Cardiac muscle cell (in vitro differentiated cells and primary cell): ENCODE measurements at regions not wholly inside any gene's neighbourhood (a gene's known extent, or its start where the extent isn't known, plus 50 kb on each side); places are given as distances from the start of the nearest gene placed in this dataset.

Experiments
- DNase-seq, 2 donors: peaks; one replicate each; pipeline versions ENCODE4 v3.0.0 to v3.0.0-alpha.2; 2010 to 2017; ENCODE audit warnings: low read depth in 1 of 2, low spot score in 1 of 2
- H3K27ac ChIP-seq: fragments of 200-600 bp; sonication (generic); 2 replicates; pipeline ENCODE4 v1.5.1; 2016
- H3K27me3 ChIP-seq: fragments of 200-600 bp; sonication (generic); 2 replicates; pipeline ENCODE4 v1.6.0; 2016; ENCODE audit warnings: control low read depth
- H3K36me3 ChIP-seq: fragments of 200-600 bp; sonication (generic); 2 replicates; pipeline ENCODE4 v1.5.1; 2016; ENCODE audit warnings: control low read depth
- H3K4me1 ChIP-seq: fragments of 200-600 bp; sonication (generic); 2 replicates; pipeline ENCODE4 v1.8.1; 2017; ENCODE audit warnings: low read depth, mild to moderate bottlenecking, mixed run types
- H3K4me3 ChIP-seq: fragments of 200-600 bp; sonication (generic); 2 replicates; pipeline ENCODE4 v1.5.1; 2016; ENCODE audit warnings: mild to moderate bottlenecking
- H3K9me3 ChIP-seq: fragments of 200-600 bp; sonication (generic); 2 replicates; pipeline ENCODE4 v1.5.1; 2017; ENCODE audit warnings: low read depth, mild to moderate bottlenecking, control low read depth
- CTCF ChIP-seq: IDR thresholded peaks from 2 replicates; pipeline ENCODE4 v1.5.1; 2012; ENCODE audit warnings: low read depth, mild to moderate bottlenecking, low read length

- no peaks in the 10 kb centered on the region for H3K36me3 ChIP-seq
- DNase-seq, result peak in 1 of 2 donors; percentile 13
- H3K4me3 ChIP-seq, result no peak overlapping the region
- H3K27ac ChIP-seq, result no peak overlapping the region
- no peaks in the 10 kb centered on the region for H3K4me1 ChIP-seq
- TF ChIP-seq CTCF, result no peak
- H3K9me3 ChIP-seq, result no peaks in the 10 kb centered on the region
- H3K27me3 ChIP-seq, result no peaks in the 10 kb centered on the region
Measured at GRCh38 chr5:110899566-110900412, 161.0 kb downstream of the SLC25A46 start.

GRCh38 chr5:110900829-110901228 lies 162.0 kb downstream of the SLC25A46 start:
- DNase-seq, result peak in 1 of 2 donors; percentile 75
- Histone ChIP-seq H3K27me3 (no peaks in the 10 kb centered on the region), H3K9me3 (no peaks in the 10 kb centered on the region), H3K4me1 (no peaks in the 10 kb centered on the region), H3K4me3 (no peak overlapping the region), H3K36me3 (no peaks in the 10 kb centered on the region), H3K27ac (no peak overlapping the region)
- TF ChIP-seq CTCF, result no peak

- no peak for TF ChIP-seq CTCF
- Histone ChIP-seq H3K36me3 (no peaks in the 10 kb centered on the region), H3K27me3 (no peaks in the 10 kb centered on the region), H3K4me1 (no peaks in the 10 kb centered on the region), H3K9me3 (no peaks in the 10 kb centered on the region), H3K4me3 (no peak overlapping the region), H3K27ac (no peak overlapping the region)
- no peak for DNase-seq
Measured at GRCh38 chr5:110903966-110904365, 165.2 kb downstream of the SLC25A46 start.

GRCh38 chr5:110908848-110909247 lies 162.7 kb upstream of the TSLP start:
- Histone ChIP-seq H3K4me1 (no peaks in the 10 kb centered on the region), H3K4me3 (no peak overlapping the region), H3K36me3 (no peaks in the 10 kb centered on the region), H3K27ac (no peak overlapping the region), H3K9me3 (no peaks in the 10 kb centered on the region), H3K27me3 (no peaks in the 10 kb centered on the region)
- no peak for TF ChIP-seq CTCF
- DNase-seq, result no peak

- peak in 1 of 2 donors; percentile 4 for DNase-seq
- H3K27ac ChIP-seq, result no peak overlapping the region
Measured at GRCh38 chr5:110909415-110909814, 162.1 kb upstream of the TSLP start.

More at GRCh38 chr5:110909415-110909814, 162.1 kb upstream of the TSLP start:
- no peak for TF ChIP-seq CTCF
- no peaks in the 10 kb centered on the region for H3K27me3 ChIP-seq
- H3K4me1 ChIP-seq, result no peaks in the 10 kb centered on the region
- no peaks in the 10 kb centered on the region for H3K9me3 ChIP-seq
- H3K4me3 ChIP-seq, result no peak overlapping the region
- no peaks in the 10 kb centered on the region for H3K36me3 ChIP-seq
